ENCODE measurements at regions not wholly inside any gene's neighbourhood (a gene's known extent, or its start where the extent isn't known, plus 50 kb on each side); places are given as distances from the start of the nearest gene placed in this dataset.

GRCh38 chr11:36777311-36777710 lies 179.3 kb upstream of the RAG2 start:
- H3K27me3 ChIP-seq (ENCODE audit: insufficient read depth, low read depth, severe bottlenecking) = no peaks in the 10 kb centered on the region
- H3K4me3 ChIP-seq (ENCODE audit: low read depth, low read length) = no peak overlapping the region
- no peaks in the 10 kb centered on the region for H3K9me3 ChIP-seq (ENCODE audit: severe bottlenecking)
- no peak overlapping the region for H3K27ac ChIP-seq
- peak; percentile 13 for DNase-seq
- no peaks in the 10 kb centered on the region for H3K36me3 ChIP-seq
- TF ChIP-seq, protein P1, sequence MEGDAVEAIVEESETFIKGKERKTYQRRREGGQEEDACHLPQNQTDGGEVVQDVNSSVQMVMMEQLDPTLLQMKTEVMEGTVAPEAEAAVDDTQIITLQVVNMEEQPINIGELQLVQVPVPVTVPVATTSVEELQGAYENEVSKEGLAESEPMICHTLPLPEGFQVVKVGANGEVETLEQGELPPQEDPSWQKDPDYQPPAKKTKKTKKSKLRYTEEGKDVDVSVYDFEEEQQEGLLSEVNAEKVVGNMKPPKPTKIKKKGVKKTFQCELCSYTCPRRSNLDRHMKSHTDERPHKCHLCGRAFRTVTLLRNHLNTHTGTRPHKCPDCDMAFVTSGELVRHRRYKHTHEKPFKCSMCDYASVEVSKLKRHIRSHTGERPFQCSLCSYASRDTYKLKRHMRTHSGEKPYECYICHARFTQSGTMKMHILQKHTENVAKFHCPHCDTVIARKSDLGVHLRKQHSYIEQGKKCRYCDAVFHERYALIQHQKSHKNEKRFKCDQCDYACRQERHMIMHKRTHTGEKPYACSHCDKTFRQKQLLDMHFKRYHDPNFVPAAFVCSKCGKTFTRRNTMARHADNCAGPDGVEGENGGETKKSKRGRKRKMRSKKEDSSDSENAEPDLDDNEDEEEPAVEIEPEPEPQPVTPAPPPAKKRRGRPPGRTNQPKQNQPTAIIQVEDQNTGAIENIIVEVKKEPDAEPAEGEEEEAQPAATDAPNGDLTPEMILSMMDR (IDR thresholded peaks at IDR 0.05; ENCODE audit: low read depth, low read length) = no peak

DNA sequence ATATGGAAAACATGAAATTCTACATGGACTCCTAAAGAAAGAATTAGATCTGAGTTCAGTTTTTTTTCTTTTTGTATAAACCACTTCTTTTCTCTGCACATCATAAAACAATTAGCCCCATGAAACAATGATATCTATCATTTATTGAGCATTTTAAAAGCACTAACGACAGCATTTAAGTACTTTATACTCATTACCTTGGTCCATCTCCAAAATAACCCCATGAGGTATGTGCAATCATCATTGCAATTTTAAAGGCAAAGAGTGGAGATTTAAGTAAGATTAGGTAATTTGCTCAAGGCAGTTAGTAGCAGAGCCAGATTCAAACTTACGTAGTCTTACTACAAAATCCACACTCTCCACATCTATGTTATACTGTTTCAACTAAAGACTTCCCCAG lies 177.7 kb upstream of the RAG2 start:
- Histone ChIP-seq H3K27ac (no peak overlapping the region), H3K36me3 (no peaks in the 10 kb centered on the region), H3K4me3 (ENCODE audit: low read depth, low read length) (no peak overlapping the region), H3K9me3 (ENCODE audit: severe bottlenecking) (no peaks in the 10 kb centered on the region), H3K27me3 (ENCODE audit: insufficient read depth, low read depth, severe bottlenecking) (no peaks in the 10 kb centered on the region)
- TF ChIP-seq, protein P1 (IDR thresholded peaks at IDR 0.05; ENCODE audit: low read depth, low read length) = no peak
- DNase-seq = no peak

DNA sequence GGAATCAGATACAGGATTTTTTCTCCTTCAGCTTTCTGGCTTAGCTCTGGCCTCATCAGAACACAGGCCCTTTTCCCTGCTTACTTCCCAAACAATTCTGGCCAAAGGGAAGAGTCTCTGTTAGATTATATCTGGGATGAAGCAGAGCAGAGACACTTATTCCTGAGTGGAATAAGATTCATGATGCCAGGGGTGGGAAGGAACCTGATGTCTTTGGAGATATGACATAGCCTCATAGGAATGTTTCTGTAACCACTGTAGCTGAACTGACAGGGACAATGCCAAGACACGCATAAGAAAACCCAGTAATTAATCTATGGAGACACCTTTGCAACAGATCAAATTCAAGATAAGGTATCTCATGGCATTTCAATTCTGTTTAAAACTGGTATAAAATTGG lies 177.1 kb upstream of the RAG2 start:
- TF ChIP-seq, protein P1 (IDR thresholded peaks at IDR 0.05; ENCODE audit: low read depth, low read length) = no peak
- DNase-seq = no peak
- Histone ChIP-seq H3K36me3 (no peaks in the 10 kb centered on the region), H3K27me3 (ENCODE audit: insufficient read depth, low read depth, severe bottlenecking) (no peaks in the 10 kb centered on the region), H3K27ac (no peak overlapping the region), H3K9me3 (ENCODE audit: severe bottlenecking) (no peaks in the 10 kb centered on the region), H3K4me3 (ENCODE audit: low read depth, low read length) (no peak overlapping the region)

GRCh38 chr11:36774603-36775002 lies 176.6 kb upstream of the RAG2 start:
- Histone ChIP-seq H3K27me3 (ENCODE audit: insufficient read depth, low read depth, severe bottlenecking) (no peaks in the 10 kb centered on the region), H3K9me3 (ENCODE audit: severe bottlenecking) (no peaks in the 10 kb centered on the region), H3K27ac (no peak overlapping the region), H3K36me3 (no peaks in the 10 kb centered on the region), H3K4me3 (ENCODE audit: low read depth, low read length) (no peak overlapping the region)
- TF ChIP-seq, protein P1 (IDR thresholded peaks at IDR 0.05; ENCODE audit: low read depth, low read length) = no peak
- DNase-seq = no peak

DNA sequence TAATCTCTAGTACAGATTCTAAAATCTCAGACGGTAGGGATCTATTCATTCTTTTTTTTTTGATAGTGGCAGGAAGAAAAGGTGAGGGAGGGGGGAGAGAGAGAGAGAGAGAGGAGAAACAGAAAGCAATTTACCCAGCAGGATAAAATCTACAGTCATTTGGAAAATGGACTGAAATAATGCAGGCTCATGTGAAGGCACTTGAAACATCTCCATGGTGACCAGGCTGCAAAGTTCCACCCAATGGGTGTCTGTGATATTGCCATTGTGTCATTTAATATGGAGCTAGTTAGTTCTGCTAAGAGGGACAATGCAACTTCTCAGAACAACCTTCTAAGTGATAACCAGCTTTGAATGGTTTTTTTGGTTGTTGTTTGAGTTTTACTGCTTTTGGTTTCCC lies 165.2 kb upstream of the RAG2 start:
- H3K27ac ChIP-seq = no peak overlapping the region

DNA sequence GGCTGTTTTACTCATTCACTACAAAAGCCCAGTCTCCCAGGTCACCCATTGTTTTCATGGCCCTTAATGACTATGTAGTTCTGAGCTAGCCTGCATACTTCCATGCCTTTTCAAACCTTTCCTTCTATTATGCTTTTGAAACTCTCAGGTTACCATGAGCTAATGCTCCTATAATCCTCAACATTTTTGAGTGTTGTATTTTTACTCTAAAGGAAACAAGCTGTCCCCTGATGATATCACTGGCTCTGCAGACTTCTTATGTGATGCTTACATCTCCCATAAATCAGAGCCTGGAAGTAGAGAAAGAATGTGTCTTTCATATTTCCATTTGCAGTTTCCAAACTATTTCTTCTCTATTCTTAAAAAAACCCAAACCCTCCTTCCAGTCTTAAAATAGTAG lies 159.0 kb upstream of the RAG2 start:
- DNase-seq = no peak
- Histone ChIP-seq H3K36me3 (no peaks in the 10 kb centered on the region), H3K4me3 (ENCODE audit: low read depth, low read length) (no peak overlapping the region), H3K9me3 (ENCODE audit: severe bottlenecking) (no peaks in the 10 kb centered on the region), H3K27ac (no peak overlapping the region), H3K27me3 (ENCODE audit: insufficient read depth, low read depth, severe bottlenecking) (no peaks in the 10 kb centered on the region)
- TF ChIP-seq, protein P1 (IDR thresholded peaks at IDR 0.05; ENCODE audit: low read depth, low read length) = no peak

More for the DNA sequence above, 165.2 kb upstream of the RAG2 start:
- TF ChIP-seq, protein P1 (IDR thresholded peaks at IDR 0.05; ENCODE audit: low read depth, low read length) = no peak
- no peaks in the 10 kb centered on the region for H3K36me3 ChIP-seq
- H3K27me3 ChIP-seq (ENCODE audit: insufficient read depth, low read depth, severe bottlenecking) = no peaks in the 10 kb centered on the region
- no peak for DNase-seq
- no peaks in the 10 kb centered on the region for H3K9me3 ChIP-seq (ENCODE audit: severe bottlenecking)
- H3K4me3 ChIP-seq (ENCODE audit: low read depth, low read length) = no peak overlapping the region
